ENCODE measurements at regions not wholly inside any gene's neighbourhood (a gene's known extent, or its start where the extent isn't known, plus 50 kb on each side); places are given as distances from the start of the nearest gene placed in this dataset.

DNA sequence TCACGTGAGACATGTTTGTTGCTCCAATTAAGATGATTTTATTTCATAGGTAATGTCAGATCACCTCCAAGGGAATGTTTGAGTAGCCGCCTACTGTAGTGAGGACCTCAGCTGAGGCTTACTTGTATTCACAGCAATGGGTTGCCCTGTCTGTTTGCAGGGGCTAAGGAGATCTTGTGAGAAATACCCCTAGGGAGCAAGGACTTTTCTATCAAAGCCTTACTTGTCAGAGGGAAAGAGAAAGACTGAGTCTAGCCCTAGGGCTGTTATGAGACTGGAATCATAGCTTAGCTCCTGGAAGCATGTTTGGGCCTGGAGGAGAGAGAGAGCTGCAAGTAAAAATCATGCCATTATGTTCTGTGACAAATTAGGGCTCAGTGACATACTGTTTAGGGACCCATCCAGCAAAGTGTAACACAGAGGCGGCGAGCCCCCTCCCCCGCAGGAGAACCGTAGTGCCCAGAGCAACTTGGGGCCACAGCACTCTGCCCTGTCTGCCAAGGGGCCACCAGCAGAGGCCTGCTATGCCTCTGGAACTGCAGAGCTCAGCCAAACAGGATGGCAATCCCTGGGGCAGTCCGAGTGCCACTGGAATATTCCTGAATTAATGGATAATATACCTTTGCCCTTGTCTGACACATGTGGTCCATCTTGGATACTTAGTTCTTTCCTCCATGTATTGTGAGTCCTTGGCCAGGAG is 178.8 kb downstream of the DACT1 start:
- no peak for DNase-seq

DNA sequence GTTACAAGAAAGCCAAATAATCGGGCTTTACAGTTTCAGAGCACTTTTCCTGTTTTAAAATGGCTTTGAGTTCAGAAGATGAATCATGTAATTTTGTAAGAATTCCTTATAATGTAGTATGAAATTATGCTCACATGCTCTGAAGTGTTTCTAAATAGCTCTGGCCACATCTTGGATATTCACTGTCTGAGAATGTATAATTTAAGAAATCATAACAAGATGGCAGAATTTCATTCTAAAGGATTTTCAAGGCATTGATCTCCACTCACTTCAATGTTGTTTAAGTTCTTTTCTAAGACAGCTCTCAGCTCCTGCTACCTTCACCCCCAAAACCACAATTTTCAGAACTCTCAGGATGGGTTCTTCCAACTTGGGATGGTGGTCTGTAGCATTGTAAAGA is 180.1 kb downstream of the DACT1 start:
- no peak for DNase-seq

DNA sequence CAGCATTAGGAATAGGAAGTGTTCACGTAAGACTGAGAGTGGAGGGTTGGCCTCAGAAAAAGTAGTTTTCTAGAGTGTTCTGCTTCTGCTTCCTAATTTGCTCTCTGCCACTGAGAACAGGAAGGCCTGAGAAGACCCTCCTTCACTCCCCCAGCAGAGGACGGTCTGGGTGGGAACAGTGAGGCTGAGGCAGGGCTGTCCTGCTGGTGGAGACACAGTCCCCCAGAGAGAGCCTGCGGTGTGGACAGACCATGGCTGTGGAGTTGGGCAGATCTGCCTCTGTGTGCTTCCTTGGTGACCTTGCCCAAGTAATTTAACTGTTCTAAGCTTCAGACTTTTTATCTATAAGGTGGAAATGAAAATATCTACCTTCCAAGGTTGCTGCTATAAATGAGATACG is 182.3 kb downstream of the DACT1 start:
- no peak for DNase-seq

DNA sequence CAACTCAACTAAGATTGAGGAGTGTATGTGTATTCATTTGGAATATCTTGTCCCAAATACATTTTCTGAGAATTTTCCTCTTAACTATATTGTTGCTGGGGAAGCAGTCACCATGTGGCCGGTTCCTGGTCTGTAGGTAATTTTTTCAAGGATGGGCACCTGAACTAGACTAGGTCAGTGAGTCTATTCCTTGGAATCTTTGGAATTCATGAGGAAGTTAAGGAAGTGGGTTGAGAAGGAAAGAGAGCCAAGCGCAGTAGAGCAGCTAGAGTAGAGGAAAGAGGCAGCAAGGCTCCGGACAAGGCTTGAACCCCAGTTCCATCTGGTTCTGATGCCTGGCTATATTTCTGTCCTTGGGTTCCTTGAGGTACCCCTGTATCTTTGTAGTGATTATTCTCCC is 183.7 kb downstream of the DACT1 start:
- DNase-seq = no peak

DNA sequence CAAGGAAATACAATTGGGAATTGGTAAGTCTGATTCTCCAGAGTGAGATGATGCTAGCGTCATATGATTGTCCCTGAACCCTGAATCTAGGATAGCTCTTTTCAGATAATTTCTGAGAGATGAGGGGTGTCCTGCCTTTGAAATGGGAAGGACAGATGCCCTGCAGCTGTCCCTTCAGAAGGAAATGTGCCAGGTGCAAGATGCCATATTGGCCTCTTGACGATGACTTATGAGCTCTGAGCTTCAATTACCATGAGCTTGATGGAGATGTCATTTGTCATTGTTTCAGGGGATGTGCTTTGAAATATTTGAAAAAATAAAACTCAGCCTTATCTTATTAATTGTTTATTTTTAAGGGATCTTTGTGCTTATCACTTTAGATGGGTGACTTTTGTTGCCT is 185.1 kb downstream of the DACT1 start:
- no peak for DNase-seq

DNA sequence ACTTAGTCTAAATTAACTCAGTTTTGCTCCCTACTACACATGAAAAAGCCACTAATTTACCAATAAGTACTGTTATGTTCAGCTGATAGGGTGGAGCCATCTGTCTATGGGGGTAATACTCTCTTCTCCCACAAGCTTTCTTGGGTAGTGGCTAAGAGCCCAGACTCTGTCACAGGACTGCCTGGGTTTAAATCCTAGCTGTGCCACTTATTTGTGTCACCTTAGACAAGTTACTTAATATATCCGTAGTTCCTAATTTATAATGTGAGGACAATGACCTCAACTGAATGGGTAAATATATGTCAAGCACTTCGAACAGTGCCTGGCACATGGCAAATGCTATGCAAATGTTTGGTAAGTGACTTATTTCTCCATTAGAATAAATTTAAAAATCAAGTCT is 185.6 kb downstream of the DACT1 start:
- DNase-seq = no peak

DNA sequence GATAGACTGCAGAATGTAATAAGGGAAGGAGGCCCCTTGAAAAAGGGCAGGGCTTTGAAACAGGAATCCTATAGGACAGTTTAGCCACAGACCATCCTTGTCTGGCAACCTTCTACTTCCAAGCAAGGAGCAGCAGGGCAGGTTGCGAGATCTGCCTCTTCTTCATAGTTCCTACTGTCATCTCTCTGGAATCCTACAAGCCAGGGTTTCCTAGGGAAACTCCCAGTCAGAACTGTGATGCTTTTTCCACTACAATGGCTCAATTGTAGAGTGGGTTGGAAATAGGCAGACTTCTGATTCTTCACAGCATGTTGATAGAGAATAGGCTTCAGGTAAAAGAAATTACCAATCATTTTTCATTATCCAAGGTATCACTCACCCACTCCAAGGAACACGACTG is 186.3 kb downstream of the DACT1 start:
- DNase-seq = no peak

DNA sequence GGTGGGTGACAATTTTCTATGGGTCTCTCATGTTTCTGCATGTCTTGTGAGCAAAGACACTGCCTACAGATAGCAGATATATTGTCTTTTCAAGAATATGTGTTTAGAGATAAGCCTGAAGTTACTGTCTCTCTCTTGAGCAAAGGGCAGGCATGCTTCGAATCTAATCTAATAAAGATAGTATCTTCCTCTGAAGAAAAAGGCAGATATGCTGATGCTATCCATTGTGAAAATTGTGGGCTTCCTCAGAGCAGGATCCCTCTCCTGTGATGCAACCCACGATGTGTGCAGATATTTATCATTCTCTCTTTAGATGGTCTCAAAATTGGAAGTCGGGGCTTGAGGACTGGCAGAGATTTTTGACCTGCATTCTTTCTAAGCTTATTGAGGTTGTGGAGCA is 187.0 kb downstream of the DACT1 start:
- no peak for DNase-seq

DNA sequence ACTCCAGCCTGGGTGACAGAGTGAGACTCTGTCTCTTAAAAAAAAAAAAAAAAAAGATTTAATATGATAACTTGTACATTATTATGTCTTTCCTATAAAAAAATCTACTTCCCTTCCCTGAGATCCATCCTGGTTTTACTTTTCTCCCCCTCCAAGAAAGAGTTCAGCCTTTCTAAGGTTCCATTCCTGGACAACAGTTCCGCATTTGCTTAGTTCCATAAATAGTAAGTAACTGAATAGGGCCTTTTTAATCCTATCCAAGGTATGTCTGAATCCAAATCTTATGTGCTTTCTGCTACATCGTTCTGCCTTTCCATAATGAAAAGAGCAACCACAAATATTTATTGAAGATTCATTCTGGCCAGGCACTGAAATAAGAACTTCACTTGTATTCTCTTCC is 187.8 kb downstream of the DACT1 start:
- no peak for DNase-seq

DNA sequence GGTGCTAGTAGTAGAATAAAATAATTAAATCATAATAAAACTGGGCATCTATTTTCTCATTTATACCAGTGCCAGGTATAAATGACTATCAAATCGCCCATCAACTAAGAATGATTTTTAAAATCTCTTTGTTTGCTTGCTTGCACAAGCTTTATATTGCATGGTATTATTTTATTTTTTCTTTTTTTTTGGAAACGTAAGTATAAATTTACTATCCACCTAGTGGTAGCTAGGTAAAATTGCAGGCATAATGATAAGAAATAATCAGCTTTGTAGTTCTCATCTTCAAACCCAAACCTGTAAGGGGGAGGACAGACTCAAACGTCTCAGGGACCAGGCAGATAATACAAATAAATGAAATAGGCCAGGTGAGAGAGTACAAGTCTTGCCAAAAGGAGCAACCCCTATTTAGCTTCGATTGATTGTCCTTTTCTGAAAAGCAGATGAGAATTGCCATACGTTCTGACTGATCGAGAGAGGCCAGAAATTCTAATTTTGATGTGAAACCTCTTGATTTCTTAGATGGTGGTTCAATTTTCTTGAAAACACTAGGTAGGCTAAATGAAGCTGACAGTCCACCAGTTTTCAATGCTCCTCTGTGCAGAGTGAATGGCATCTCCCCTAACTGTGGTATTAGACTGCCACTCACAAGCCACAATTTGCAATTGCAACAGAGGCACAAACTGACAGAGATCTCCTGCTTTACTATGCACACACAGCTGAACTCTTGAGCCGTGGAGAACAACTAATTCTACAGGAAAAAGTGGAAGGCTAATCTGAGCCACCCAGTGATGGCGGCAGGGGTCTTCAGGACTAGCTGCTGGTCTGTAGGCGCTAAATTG is 189.3 kb downstream of the DACT1 start:
- no peak for DNase-seq

DNA sequence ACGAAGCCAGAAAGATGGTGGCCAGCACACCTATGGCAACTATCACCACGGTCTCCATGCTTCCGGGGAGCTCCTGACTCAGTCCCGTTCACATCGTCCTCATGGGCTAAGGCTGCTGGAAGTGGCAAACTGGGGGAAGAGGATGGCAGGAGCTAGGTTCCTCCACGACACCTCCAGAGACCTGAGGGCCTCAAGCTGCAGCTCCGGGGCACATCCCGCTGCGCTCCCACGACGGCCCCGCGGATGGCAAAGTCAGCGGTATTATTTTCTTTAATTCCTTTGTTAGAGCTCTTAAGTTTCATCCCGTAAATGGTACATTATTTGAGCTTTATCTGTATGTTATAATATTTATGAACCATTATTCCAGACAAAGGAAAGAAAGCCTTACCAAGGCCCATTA is 190.5 kb downstream of the DACT1 start:
- no peak for DNase-seq

DNA sequence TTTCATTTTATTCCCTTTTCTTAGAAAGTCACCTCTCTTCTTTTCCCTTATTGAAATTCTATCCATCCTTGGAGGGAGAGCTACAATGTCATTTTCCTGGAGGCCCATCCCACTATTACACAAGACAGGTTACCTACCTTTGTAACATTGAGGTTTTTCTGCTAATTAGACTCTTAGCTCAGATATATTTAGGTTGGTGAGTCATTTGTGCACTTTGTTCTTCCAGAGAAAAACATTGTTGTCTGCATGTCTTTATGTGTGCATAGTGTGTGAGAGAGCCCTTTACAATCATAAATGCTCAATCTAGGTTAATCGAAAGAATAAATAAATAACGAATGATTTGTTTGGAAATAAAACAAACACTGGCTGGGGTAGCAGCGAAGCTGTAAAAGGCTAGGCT is 191.8 kb downstream of the DACT1 start:
- no peak for DNase-seq

DNA sequence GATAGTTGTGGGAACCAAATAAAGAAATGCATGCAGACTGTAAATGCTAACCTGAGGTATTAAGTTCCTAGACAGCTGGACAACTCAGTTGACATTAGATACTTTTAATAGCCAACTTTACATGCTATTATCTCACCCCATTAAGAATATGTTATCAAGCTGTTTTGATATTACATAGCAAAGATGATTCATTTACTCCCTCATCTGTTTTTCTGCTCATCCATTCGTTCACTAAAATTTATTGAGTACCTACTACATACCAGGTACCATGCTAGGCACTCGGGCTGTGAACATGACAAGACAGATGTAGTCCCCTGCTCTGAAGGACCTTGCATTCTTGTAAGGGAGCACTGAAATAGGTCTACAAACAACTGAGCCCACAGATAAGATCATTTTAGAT is 192.4 kb downstream of the DACT1 start:
- no peak for DNase-seq

DNA sequence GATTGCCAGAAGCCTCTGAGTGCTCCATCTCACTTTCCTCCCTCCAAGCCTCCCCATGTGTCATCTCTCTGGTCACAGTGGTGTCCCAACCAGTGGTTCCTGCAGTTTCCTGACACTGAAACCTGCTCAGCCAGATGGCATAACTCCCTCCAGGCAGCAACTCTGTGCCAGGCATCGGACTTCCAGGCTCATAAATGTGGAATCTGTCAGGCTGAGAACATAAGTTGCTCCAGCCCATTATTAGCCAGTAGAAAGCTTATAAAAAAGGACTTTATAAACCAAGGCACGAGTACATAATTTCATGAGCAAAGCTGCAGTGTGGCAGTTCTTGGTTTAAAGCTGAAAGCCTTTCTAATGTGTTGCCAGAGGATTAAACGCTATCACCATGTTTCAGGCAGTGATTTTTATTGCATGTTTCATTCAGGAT is 194.3 kb downstream of the DACT1 start:
- DNase-seq = no peak

DNA sequence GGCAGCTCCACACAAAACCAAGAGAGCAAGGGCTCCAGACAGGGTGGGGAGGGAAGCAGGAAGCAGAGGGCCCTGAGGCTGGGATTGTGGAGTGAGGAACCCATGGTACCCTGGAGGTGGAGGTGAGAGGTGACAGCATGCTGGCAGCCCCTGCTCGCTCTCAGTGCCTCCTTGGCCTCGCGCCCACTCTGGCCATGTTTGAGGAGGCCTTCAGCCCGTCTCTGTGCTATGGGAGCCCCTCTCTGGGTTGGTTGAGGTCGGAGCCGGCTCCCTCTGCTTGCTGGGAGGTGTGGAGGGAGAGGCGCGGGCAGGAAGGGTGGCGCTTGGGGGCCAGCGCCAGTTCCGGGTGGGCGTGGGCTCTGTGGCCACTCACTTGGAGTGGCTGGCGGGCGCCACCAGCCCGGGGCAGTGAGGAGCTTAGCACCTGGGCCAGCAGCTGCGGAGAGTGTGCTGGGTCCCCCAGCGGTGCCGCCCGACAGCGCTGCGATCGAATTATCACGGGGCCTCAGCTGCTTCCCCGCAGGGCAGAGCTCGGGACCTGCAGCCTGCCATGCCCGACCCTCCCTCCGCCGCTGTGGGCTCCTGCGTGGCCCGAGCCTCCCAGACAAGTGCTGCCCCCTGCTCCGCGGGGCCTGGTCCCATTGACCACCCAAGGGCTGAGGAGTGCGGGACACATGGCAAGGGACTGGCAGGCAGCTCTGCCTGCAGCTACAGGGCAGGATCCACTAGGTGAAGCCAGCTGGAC is 196.0 kb downstream of the DACT1 start:
- DNase-seq = no peak

DNA sequence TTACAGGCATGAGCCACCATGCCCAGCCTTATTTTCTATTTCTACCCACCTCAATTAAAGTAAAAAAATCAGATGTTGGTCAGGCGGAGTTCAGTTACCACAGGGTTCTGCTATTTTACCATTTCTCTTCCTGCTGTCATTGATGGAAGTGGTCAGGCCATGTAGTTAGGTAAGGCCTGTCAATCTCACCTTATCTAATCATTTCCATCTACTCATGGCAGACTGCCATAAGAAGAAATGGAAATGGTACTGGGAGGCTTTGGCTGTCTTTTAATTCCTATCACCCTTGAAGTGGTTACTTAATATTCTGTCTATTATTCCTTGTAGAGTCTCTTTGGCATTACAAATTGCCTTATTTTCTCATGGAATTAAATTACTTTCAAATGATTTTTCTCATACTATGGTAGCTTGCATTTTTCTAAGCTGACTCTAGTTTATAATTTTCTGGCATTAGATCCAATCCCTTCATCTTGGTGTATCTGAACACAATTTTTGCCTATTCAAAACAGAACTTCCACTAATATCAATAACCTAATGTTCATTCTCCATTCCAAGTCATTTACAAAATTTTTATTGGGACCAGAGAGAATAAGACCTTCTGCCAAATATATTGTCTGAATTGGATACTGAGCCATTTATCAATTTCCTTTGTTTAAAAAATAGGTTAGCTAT is 198.7 kb downstream of the DACT1 start:
- no peak for DNase-seq

DNA sequence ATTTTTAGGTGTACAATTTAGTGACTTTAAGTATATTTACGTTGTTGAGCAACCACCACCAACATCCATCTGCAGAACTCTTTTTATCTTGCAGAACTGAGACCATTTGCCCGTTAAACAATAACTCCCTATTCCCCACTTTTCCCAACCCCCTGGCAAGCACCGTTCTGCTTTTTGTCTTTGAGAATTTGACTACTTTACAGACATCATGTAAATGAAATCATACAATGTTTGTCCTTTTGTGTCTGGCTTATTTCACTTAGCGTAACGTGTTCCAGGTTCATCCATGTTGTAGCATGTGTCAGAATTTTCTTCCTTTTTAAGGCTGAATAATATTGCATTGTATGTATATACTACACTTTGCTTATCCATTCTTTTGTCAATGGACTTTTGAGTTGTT is 201.5 kb downstream of the DACT1 start:
- DNase-seq = no peak

DNA sequence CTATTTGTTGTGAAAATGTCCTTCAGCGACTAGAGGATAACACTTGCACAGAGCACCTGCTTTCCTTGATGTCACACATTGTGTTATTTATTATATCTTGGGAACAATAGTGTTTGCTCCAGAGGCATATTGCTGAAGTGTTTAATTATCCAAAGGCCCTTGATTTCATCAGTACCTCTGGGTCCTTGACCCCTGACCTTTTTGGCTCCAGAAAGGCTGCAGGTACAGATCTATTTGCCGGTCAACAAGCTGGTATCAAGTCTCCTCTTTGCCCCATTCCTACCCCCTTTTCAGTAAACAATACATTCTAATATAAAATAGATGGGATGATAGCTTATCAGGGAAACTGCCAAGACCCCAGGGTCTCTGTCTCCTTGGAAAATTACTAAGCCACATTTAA is 206.8 kb downstream of the DACT1 start:
- no peak for DNase-seq

DNA sequence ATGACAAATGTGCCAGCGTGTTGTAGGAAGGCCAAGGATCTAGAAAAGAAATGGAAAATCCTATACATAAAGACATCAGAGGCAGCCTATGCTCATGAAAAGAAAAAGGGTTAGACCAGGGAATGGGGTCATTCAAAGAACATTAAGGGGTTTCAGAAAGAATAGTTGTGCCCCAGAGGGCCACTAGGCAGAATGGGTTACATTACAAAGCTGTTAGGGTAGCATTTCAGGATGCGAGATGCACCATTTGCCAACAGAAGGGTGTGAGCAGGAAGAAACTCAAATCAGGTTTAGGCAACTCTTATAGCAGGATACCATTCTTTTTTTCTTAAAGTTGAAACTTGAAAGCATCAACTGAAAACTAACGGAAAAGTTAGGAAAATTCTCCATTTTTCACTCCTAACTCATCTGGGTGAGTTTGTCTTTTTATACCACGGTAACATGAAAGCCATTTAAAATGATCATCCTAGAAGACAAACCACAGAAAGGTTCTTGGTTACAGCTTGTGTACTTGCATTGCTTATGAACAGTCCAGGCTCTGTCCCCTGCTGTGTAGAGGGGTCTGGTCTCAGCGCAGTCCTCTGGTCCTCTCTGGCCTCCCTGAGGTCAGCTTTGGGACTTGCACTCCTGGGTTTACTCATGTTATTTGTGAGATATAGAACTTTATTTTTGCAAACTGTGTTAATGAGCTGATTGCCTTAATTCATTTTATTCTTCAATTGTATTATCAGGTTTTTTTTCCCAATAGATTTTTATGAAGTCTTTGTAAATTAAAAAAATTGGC is 209.1 kb downstream of the DACT1 start:
- no peak for DNase-seq

DNA sequence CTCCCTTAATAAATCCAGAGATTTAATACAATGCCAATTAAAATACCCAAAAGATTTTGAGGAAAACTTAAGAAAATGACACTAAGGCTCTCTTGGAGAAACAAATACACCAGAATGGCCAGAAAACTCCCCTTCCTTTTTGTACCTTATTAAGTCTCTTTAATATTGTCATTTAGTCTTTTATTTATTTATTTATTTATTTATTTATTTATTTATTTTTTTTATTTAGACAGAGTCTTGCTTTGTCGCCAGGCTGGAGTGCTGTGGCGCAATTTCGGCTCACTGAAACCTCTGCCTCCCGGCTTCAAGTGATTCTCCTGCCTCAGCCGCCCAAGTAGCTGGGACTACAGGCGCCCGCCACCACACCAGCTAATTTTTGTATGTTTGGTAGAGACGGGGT is 210.6 kb downstream of the DACT1 start:
- no peak for DNase-seq

DNA sequence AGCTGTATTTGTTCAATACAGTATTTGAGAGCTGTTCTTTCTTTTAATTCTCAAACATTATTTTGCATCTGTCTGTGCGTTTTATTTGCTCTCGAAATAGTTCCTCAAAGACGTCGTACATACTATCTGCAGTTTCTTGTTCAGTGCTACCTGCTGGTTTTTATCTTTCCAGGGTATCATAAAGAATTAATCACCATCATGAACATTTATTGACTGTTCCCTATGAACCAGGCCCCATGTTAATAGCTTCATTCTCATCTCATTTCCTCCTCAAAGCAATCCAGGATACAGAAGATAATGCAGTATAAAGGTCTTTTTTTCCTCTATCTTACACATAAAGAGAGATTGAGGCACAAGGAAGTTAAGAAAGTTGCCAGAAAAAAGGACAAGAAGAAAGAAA is 211.8 kb downstream of the DACT1 start:
- DNase-seq = no peak

DNA sequence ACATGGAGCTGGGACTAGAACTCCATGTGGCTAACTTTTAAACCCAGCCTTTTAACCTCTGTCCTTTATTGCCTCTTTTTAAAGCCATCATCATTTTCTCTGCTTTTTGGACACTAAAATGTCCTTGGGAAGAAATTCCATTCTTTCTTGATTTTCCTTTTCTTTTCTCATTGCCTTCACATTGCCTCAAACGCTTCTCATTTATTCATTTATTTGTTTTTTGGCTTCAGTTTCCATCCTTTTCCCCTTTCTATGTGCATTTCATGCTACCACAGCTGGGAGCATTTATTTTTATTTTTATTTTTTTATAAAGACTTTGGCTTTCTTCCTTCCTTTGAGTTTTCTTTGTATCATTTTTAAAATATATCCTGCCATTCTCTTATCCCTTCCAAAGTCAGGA is 212.2 kb downstream of the DACT1 start:
- no peak for DNase-seq

DNA sequence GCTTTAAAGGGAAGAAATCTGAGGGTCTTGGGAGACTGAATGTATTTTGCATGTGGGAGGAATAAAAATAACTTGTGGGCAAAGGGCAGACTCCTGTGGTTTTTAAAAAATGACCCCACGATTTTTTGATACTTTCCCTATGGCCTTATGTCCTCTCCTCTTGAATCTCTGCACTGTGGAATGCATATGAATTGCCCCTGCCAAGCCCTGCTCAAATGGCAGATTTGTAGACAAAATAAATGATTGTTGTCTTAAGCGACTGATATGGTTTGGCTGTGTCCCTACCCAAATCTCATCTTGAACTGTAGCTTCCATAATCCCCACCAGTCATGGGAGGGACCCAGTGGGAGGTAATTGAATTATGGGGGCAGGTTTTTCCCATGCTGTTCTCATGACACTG is 223.8 kb downstream of the DACT1 start:
- no peak for DNase-seq

Measured in activated CD4-positive, alpha-beta T cell treated with anti-CD3 and anti-CD28 coated beads for 48 hours (primary cell).